SKM-1 treated with dmso at 0.1 percent for 144 hours (cell line): ENCODE measurements at regions not wholly inside any gene's neighbourhood (a gene's known extent, or its start where the extent isn't known, plus 50 kb on each side); places are given as distances from the start of the nearest gene placed in this dataset.
A peak's percentile ranks its signal among the peaks of the same experiment; 100 is the strongest.
"Not testable (repeated sequence)": the region's sequence is repeated elsewhere in the genome, so short reads cannot be mapped to it uniquely, and the experiment has no call there.

Experiments used
- DNase-seq: peaks from one replicate; lab custom pipeline; 2025; ENCODE audit not compliant: unreplicated experiment; lab: John Stamatoyannopoulos, UW

DNA sequence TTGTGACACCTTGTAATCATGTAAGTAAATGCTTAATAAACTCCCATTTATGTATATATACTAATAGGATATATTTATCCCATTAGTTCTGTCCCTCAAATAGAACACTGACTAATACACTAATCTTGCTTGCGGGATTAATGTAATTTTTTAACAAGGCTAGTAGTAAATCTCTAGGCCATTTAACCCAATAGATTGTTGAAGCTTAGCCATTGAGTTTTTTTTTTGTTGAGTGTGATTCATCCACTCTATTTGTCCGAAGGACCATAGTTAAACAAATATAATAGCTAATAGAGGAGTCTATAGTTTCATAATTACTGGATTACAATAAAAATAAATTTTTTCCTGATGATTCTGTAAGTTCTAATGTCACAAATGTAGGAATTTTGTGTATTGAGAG lies 474.4 kb downstream of the CDH9 start:
- no peak for DNase-seq

DNA sequence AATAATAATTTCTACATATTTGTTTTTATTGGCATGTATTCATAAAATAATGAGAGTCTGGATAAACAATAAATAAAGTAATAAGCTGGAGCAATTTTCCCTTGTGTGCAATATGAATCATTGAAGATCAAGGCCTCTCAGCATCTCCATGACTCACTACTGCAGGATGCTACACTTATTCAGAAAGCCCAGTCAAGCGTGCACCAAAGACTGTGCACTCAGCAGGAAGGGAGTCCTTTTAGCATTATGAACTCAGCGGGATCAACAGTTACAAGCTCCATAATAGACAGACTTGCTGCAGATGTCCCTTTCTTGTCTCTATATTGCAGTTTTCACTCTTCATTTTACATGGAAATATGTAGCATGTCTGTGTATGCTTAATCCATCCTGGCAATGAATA lies 485.3 kb downstream of the CDH9 start:
- no peak for DNase-seq

DNA sequence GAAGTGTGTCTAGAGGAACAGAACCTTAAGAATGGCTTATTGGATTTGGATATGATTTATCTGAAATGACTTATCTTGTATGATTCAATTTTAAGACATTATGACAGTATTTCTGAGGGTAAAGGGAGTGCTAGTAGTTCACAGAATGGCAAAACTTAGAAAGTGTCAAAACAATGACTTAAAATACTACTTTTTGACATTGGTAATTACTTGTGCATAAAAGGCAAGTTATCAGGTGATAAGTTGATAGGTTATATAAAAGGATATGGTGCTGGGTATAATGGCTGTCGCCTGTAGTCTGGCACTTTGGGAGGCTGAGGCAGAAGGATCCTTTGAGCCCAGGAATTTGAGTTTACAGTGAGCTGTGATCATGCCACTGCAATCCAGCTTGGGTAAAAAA lies 494.4 kb downstream of the CDH9 start:
- no peak for DNase-seq

DNA sequence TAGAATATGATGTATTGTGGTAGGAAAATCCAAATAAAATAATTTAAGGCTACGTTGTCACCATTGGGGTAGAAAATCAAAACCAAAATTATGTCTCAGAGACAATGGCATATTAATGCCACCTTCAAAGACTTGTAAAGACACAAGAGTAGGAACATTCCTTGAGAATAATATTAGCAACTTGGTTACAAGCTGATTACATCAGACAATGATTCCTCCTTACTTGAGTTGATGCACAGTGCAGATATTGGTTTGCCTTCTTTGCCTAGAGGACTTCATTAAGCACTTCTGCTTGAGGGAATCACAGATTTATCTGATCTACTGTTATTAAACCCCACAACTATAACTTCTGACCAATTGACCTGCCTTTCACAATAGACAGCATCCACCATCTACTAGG lies 500.2 kb downstream of the CDH9 start:
- DNase-seq = no peak

DNA sequence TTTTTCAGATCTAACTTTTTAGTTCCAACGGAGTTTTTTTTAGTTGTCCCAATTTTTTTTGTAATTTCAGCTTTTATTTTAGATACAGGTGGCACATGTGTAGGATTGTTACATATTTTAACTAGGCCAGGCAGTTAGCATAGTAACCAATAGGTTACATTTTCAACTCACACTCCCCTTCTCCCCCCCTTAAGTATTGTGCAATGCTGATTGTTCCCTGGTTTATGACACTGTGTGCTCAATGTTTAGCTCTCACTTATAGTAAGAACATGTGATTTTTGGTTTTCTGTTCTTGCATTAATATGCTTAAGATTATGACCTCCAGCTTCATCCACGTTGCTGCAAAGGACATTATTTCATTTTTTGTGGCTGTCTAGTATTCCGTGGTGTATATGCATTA lies 503.2 kb downstream of the CDH9 start:
- no peak for DNase-seq

DNA sequence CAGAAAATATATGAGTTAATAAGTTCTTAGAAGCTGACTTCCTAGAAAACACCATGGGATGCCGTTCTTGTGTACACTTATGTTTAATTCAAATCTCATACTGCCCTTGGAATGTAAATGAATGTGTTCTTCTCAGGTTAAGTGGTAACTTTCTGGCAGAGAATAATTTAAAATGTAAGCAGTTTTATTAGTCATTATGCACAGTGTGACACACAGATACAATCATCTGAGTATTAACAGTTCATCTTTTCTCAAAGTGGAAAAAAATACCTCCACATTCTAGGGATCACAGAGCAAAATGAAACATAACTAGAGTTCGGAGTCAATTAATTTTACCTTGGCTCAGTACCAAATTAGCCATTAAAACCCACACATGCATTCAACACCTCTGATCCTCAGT lies 508.1 kb downstream of the CDH9 start:
- DNase-seq = no peak

DNA sequence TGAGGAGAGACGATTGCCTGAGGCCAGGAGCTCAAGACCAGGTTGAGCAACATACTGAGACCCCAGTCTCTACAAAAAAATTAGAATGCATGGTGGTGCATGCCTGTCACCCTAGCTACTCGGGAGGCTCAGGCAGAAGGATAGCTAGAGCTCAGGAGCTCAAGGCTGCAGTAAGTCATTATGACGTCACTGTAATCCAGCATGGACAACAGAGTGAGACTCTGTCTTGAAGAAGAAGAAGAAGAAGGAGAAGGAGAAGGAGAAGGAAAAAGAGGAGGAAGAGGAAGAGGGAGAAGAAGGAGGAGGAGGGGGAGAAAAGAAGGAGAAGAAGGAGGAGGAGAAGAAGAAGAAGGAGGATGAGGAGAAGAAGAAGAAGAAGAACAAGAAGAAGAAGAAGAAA lies 519.1 kb downstream of the CDH9 start:
- no peak for DNase-seq

DNA sequence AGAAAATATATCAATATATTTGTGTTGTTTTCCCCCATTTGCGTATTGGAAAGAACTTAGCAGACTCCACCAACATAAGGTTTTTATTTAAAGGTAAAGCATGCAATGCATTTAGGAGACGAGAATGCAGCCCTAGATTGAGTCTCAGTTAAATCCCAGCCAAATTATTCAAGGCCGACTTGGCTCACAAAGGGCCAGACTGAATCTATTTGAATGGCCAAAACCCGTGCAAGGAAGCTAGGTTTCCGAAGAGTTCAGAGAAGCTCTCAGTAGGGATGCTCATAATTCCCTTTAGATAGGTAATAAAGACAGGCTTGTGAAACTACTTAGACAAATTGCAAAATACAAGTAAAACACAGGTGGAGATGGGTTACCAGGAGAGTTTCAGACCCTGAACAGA lies 520.3 kb downstream of the CDH9 start:
- DNase-seq = no peak

DNA sequence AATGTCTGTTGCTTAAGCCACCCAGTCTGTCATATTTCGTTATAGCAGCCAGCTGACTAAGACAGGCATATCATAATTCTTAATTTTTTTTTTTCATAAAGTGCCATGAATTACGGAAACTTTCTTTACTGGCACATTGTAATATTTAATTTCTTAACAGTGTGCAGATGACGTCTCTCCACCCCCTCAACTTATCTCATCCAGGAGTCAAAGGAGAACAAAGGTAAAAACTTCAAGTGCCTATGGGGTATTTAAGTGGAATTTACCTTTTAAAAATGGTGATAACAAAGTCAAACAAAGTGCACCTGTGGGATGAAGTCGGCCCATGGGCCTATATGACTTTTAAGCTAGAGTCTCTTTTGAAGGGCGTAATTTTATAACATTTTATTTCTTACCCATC lies 539.4 kb downstream of the CDH9 start:
- no peak for DNase-seq

DNA sequence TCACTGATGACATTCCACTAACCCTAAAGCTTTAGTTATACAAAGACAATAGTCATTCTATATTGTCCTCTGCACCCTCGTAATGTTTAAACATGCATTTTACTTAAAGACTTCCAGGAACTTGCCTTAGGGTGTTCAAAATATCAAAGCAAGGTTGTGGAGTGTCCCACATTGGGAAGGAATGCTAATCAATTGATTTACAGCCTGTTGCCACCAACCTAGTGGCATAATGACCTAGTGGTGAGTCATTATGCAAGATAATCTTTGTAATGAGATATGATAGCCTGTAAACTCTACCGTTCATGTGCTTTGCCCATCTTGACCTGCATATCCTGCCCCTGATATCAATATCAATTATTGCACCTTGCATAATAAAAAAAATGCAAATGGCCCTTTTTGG lies 542.9 kb downstream of the CDH9 start:
- no peak for DNase-seq

DNA sequence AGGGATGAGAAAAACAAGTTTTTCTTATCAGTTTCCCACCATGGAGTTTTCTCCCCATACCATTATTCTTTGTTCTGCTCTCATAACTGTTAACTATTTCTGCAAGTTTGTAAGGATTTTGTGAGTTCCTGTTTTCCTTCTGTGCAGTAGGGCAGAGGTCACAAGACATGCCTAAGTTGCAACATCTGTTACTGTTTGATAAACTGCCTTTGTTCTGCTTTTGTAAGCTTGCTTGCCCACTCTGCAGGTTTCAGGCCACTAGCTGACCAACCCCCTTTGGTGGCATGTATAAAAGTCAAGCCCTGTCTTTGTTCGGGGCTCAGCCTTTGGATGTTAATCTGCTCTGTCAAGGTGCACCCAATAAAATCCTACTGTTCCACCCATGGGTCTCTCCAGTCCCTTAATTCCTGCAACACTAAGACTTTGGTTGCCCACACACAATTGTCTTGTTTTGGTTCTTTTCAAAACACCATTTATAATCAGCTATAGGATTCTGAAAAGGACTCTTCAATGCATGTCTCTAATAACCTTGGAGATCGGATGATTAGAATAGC lies 545.4 kb downstream of the CDH9 start:
- peak; percentile 51 for DNase-seq

DNA sequence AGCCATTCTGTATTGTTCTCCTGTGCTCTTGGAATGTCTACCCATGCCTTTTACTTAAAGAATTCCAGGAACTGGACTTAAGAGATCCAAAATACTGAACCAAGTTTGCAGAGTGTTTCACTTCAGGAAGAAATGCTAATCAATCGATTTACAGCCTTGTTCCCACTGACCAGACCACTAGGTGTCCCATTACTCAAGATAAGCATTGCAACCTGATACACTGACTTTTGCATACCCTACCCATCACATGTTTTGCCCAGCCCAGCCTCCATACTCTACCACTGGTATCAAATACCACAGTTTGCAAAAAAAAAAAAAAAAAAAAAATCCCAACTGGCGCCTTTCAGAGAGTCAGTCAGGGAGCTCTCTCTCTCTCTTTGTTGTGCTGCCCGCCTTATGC lies 550.8 kb downstream of the CDH9 start:
- no peak for DNase-seq

DNA sequence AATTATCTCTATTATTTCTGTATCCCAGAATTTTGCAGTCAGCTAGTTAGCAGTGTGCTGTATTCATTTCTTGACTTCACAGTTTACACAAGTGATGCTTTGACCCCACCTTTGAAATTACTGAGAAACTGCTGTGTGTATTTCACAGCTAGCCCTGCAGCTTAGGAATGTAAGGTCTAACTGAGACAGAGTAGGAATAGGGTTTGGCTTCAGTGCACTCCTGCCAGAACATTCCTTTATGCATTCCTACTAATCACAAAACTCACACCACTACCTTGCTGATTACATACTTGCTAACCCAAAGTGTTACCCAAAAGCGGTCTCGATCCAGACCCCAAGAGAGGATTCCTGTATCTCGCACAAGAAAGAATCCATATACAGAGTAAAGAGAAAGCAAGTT lies 551.8 kb downstream of the CDH9 start:
- DNase-seq = no peak

DNA sequence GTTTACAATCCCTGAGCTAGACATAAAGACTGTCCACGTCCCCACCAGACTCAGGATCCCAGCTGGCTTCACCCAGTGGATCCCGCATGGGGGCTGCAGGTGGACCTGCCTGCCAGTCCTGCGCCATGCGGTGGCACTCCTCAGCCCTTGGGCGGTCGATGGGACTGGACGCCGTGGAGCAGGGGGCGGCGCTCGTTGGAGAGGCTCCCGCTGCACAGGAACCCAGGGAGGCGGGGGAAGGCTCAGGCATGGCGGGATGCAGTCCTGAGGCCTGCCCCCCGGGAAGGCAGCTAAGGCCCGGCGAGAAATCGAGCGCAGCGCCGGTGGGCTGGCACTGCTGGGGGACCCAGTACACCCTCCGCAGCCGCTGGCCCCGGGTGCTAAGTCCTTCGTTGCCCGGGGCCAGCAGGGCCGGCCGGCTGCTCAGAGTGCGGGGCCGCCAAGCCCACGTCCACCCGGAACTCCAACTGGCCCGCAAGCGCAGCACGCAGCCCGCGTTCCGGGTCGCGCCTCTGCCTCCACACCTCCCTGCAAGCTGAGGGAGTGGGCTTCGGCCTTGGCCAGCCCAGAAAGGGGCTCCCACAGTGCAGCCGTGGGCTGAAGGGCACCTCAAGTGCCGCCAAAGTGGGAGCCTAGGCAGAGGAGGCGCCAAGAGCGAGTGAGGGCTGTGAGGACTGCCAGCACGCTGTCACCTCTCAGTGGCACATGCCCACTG lies 553.1 kb downstream of the CDH9 start:
- not testable (repeated sequence) for DNase-seq

DNA sequence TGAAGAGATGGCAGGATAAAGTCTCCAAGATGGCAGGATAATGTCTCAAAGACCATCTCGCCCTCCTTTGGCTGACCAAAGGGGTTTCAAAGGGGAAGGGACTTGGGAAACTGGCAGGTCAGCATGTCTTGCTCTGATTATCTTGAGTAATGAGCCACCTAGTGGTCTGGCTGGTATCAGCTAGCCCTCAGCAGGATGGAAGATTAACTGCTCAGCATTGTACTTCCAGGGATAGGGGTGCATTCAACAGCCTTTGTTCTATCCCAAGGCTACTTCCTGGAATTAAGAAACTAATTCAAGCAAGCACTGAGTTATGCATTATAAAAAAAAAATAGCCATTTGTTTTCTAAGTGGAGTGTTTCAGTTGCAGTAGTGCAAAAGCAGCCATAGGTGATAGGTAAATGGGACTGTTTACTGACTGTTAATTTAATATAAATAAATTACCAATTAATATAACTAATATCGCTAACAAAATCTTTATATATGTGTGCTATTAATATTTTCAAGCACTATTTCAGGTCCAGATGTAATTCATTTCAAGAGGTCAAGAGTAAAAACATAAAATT lies 555.5 kb downstream of the CDH9 start:
- peak; percentile 35 for DNase-seq

DNA sequence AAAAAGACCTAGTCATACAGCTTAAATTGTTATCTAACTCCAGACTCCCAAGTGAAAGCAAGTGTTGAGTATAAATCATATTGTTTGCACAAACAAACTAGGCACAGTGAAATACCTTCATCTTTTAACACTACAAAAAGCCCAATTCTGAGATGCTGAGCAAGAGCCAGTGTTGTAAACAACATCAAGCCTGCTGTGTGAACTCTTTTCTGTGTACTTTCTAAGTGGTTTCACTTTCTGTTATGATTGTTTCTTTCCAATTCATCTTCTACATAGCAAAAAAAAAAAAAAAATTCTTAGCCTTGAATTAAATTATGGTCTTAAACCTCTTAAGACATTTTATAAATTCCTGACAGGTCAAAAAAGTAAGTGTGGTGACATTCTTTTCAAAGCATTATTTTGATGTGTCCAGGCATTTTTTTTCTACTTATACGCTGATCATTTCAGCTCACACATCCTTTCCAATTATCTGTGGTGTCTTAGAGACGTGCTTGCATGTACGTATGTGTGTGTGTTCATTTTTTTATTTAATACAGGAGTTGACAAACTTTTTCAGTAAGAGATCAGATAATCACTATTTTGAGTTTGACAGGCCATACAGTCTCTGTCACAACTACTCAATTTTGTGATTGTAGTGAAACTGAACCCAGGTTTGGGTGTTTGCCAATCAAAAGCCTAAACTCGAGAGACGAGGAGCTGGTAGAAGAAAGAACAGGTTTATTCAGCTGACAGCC lies 556.1 kb downstream of the CDH9 start:
- no peak for DNase-seq

DNA sequence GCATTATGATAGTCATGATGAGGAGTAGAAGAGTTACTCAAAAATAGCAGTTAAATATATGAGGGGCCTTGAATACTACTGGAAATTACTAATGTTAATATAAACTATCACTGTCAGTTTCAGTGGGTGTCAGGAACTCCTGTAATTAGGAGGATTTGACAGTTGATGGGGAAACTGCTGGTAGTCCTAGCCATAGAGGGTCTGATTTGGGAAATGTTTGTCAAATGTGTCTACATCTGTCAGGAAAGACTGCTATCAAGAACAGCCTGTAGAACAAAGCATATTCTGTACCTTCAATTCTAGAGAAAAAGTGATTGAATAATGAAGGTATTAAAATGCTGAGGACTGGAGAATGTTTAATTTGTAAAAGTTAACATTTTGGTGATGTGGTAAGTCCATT lies 567.9 kb downstream of the CDH9 start:
- no peak for DNase-seq

DNA sequence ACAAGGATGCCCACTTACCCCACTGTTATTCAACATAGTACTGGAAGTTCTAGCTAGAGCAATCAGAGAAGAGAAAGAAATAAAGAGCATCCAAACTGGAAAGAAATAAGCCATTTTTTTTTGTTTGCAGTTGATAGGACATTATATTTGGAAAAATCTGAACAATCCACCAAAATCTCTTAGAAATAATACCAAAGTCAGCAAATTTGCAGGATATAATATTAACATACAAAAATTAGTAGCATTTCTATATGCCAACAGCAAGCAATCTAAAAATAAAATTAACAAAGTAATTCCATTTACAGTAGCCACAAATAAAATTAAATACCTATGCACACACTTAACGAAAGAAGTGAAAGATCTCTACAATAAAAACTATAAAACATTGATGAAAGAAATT lies 599.3 kb downstream of the CDH9 start:
- no peak for DNase-seq

DNA sequence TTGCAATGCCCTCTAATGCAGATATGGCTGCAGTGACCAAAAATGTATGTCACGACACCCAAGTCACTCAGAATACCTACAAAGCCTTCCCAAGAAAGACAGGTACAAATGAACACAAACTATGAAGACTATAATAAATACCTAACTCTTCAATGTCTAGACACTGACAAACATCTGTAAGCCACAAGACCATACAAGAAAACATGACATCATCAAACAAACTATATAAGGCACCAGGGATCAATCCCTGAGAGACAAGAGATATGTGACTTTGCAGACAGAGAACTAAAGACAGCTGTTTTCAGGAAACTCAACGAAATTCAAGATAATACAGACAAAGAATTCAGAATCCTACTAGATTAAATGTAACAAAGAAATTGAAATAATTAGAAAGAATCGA lies 603.7 kb downstream of the CDH9 start:
- no peak for DNase-seq

DNA sequence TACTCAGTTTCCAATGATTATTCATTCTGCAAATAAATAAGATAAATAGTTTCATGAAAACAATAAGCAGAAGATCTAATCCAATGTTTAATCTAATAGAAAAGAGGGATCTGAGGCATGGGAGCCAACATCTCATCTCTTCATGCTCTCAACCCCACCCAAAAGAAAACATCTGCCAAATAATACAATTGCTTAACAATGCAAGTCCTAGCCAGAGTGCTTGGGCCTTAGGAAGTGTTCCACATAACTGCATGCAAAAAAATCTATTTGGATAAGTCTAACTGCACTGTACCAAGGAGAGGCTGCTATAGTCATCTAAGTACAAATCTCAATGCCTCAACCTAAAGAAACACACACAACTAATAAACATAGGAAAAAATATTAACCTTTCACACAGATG lies 606.0 kb downstream of the CDH9 start:
- no peak for DNase-seq

DNA sequence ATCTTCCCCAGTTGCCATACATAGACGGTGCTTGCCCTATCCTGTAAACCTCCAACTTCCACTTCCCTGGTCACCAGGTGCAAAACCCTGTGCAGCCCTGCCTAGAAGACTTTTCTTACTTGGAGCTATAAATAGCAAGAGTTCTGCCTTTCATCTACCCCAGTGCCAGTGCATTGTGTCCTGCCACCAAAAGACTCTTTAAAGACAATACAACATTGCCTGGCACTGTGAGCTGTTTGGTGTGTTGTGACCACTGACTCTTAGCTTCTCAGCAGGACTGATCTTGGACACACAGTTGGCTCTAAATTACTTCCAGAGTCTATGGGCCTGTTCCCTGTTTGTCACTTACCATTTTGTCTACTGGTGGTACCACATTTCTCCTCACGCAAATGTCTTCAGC lies 608.1 kb downstream of the CDH9 start:
- DNase-seq = no peak

DNA sequence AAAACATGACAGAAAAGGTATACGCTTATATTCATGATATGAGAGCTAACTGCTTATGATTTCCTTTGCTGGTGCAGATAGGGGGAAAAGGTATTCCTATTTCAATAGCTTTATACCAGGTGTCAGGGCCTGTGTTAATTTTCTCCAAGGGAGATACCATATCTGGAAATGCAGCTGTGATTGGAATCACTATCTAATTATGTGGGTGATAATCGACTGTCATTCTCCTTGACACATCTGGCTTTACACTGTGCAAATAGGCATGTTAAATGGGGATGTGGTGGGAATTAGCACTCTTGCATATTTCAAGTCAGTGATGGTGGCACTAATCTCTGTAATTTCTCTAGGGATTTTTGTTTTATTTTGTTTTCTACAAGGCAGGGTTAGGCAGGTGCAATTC lies 611.1 kb downstream of the CDH9 start:
- DNase-seq = no peak
